Peyer's patch (tissue), 4 donors: ENCODE measurements at regions not wholly inside any gene's neighbourhood (a gene's known extent, or its start where the extent isn't known, plus 50 kb on each side); places are given as distances from the start of the nearest gene placed in this dataset.
"Not testable (repeated sequence)": the region's sequence is repeated elsewhere in the genome, so short reads cannot be mapped to it uniquely, and the experiment has no call there.

ENCODE experiments used
- DNase-seq, 3 donors: peaks; one replicate each; pipeline ENCODE4 v3.0.0-alpha.2; 2017 to 2019
- H3K27ac ChIP-seq, 4 donors: fragments of 200-600 bp; sonication (generic); one replicate each; pipeline ENCODE4 v1.5.1; 2016 to 2019
- H3K27me3 ChIP-seq, 2 donors: fragments of 200-600 bp; sonication (generic); one replicate each; pipeline ENCODE4 v1.5.1; 2019
- H3K36me3 ChIP-seq, 3 donors: fragments of 200-600 bp; sonication (generic); one replicate each; pipeline ENCODE4 v1.5.1; 2016 to 2019
- H3K4me1 ChIP-seq, 4 donors: fragments of 200-600 bp; sonication (generic); one replicate each; pipeline ENCODE4 v1.5.1; 2016 to 2019
- H3K4me3 ChIP-seq, 4 donors: fragments of 200-600 bp; sonication (generic); 1 replicate in 3 of 4; 2 replicates in 1 of 4; pipeline ENCODE4 v1.5.1; 2016 to 2019; ENCODE audit warnings: mild to moderate bottlenecking in 1 of 4
- H3K9me3 ChIP-seq, 4 donors: fragments of 200-600 bp; sonication (generic); one replicate each; pipeline ENCODE4 v1.5.1; 2016 to 2019; ENCODE audit warnings: mild to moderate bottlenecking in 1 of 4
- CTCF ChIP-seq, 6 experiments: fragments of 450-650 bp in 4 of 6; fragments of 200-600 bp in 2 of 6; sonication (generic) in 1 of 6; IDR thresholded peaks; one replicate each; pipeline ENCODE4 v1.5.1; 2017 to 2019; ENCODE audit warnings: antibody characterized with exemption in 6 of 6, mild to moderate bottlenecking in 3 of 6, moderate library complexity in 1 of 6
- POLR2A ChIP-seq, 2 donors: fragments of 450-650 bp; IDR thresholded peaks; one replicate each; pipeline ENCODE4 v1.5.1; 2017; ENCODE audit warnings: antibody characterized with exemption in 2 of 2, mild to moderate bottlenecking in 2 of 2, moderate library complexity in 2 of 2

- no peaks in the 10 kb centered on the region for H3K27me3 ChIP-seq
- no peak for DNase-seq
- no peak overlapping the region for H3K27ac ChIP-seq
- no peaks in the 10 kb centered on the region for H3K4me1 ChIP-seq
- no peaks in the 10 kb centered on the region for H3K36me3 ChIP-seq
- H3K9me3 ChIP-seq = no peaks in the 10 kb centered on the region
- H3K4me3 ChIP-seq = no peak overlapping the region
- TF ChIP-seq CTCF (IDR thresholded peaks at IDR 0.05) = no peak
- no peak for TF ChIP-seq POLR2A (IDR thresholded peaks at IDR 0.05)
Observed at GRCh38 chr11:49377978-49378377, 169.6 kb upstream of the FOLH1 start.

GRCh38 chr11:49373866-49374265 lies 165.5 kb upstream of the FOLH1 start:
- DNase-seq, H3K4me3 ChIP-seq, H3K4me1 ChIP-seq, H3K9me3 ChIP-seq, H3K27me3 ChIP-seq, H3K36me3 ChIP-seq, H3K27ac ChIP-seq: not testable (repeated sequence)

GRCh38 chr11:49373385-49373784 lies 165.0 kb upstream of the FOLH1 start:
- H3K36me3 ChIP-seq, H3K27me3 ChIP-seq, DNase-seq, H3K27ac ChIP-seq, H3K4me1 ChIP-seq, H3K4me3 ChIP-seq, H3K9me3 ChIP-seq: not testable (repeated sequence)

- peak in 2 of 6 experiments; percentile 4 for TF ChIP-seq CTCF (IDR thresholded peaks at IDR 0.05)
- not testable (repeated sequence) for H3K27ac ChIP-seq, DNase-seq, H3K36me3 ChIP-seq, H3K27me3 ChIP-seq, H3K9me3 ChIP-seq, H3K4me1 ChIP-seq, H3K4me3 ChIP-seq
Observed at GRCh38 chr11:49372137-49372536, 163.7 kb upstream of the FOLH1 start.

DNA sequence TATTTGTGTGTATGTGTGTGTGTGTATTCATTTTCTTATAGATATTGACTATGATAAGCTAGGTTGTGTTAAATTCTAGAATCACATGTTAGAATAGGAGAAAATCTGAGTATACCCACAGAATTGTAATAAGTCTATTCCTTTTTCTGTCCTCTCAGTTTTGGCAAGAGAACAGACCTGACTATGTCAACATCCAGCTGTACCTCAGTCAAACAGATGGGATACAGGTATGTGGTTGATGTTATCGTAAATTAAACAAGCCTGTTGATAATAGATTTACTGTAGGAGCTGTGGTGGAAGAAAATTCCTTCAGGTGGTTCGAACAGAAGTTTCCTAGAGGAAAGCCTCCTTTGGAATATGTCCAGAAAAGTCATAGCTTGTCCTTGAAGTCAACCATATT lies 160.2 kb upstream of the FOLH1 start:
- H3K27me3 ChIP-seq, H3K9me3 ChIP-seq, DNase-seq, H3K36me3 ChIP-seq, H3K4me1 ChIP-seq, H3K27ac ChIP-seq, H3K4me3 ChIP-seq: not testable (repeated sequence)

DNA sequence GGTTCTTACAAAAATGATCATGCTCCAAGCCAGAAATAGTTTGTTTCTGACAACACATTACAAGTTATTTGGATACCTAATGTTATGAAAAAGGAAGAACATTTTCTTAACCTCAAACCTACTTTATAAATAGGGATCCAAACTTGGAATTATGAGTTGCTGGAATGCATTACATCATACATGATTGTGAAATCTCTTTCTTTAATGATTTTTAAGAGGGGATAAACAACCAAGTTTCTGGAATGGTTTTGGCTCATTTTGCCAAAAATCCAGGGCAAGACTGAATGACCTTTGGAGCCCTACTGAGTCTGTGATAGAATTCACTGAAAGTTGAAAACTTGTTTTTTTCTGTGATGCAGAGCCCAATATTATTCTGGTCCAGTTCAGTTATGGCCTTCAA lies 157.0 kb upstream of the FOLH1 start:
- not testable (repeated sequence) for H3K27ac ChIP-seq, H3K9me3 ChIP-seq, H3K27me3 ChIP-seq, DNase-seq, H3K4me1 ChIP-seq, H3K4me3 ChIP-seq, H3K36me3 ChIP-seq

GRCh38 chr11:49362994-49363393 lies 154.6 kb upstream of the FOLH1 start:
- not testable (repeated sequence) for H3K4me3 ChIP-seq, H3K27me3 ChIP-seq, H3K9me3 ChIP-seq, H3K4me1 ChIP-seq, H3K27ac ChIP-seq, DNase-seq, H3K36me3 ChIP-seq

DNA sequence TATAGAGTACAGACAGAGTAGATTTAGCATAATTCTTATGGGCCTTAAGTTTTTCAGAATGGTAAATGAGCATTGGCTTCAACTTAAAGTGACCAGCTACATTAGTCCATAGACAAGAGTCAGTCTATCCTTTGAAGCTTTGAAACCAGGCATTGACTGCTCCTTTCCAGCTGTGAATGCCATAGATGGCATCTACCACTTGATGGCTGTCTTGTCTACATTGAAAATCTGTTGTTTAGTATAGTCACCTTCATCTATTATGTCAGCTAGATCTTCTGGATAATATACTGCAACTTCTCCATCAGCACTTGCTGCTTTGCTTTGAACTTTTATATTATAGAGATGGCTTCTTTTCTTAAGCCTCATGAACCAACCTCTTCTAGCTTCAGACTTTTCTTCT lies 146.1 kb upstream of the FOLH1 start:
- H3K4me3 ChIP-seq, H3K36me3 ChIP-seq, H3K27ac ChIP-seq, DNase-seq, H3K9me3 ChIP-seq, H3K27me3 ChIP-seq, H3K4me1 ChIP-seq: not testable (repeated sequence)

DNA sequence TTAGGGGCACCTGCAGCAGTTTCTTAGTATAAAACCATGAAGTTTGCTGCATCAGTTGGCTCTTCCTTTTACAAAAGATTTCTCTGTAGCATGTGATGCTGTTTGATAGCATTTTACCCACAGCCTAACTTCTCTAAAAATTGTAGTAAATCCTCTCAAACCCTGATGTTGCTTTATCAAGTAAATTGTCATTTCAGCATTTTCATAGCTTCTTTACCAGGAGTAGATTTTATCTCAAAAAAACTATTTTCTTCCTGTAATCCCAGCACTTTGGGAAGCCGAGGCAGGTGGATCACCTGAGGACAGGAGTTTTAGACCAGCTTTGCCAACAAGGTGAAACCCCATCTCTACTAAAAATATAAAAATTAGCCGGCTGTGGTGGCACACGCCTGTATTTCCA lies 144.5 kb upstream of the FOLH1 start:
- not testable (repeated sequence) for H3K4me3 ChIP-seq, H3K4me1 ChIP-seq, H3K27me3 ChIP-seq, H3K36me3 ChIP-seq, H3K9me3 ChIP-seq, DNase-seq, H3K27ac ChIP-seq

- not testable (repeated sequence) for DNase-seq, H3K4me1 ChIP-seq, H3K9me3 ChIP-seq, H3K27me3 ChIP-seq, H3K4me3 ChIP-seq, H3K27ac ChIP-seq, H3K36me3 ChIP-seq
Observed at GRCh38 chr11:49346627-49347026, 138.2 kb upstream of the FOLH1 start.

DNA sequence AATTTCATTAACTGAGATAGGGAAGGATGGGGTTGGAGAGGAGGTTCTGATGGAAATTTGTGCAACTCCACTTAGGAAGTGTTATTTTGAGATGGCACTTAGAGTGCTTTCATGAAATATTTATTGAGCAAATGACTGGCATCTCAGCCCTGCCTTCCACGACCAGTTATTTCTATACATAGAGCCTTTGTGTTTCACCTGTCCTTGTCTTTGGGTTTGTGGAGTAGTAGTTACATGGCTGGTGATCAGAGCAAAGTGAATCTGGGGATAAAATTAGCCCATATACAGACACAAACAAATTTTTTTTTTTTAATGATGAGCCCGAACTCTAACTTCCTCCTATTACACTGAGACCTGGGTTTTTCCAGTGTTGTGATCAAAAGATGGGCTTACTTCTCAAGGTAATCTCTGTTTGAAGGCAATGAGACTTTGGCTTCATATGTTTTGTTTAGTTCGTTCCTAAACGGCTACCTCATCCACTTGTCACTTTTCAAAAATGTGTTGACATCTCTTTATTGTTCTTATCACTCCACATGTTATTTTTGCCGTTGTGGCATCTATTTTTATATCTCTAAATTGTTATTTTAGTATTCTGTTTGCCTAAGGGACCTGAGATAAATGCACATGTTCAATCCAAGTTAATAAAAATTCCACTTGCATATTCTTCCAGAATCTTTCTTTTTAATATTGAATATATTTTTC lies 120.2 kb upstream of the FOLH1 start:
- not testable (repeated sequence) for H3K4me3 ChIP-seq, H3K27me3 ChIP-seq, H3K9me3 ChIP-seq, DNase-seq, H3K27ac ChIP-seq, H3K36me3 ChIP-seq, H3K4me1 ChIP-seq

DNA sequence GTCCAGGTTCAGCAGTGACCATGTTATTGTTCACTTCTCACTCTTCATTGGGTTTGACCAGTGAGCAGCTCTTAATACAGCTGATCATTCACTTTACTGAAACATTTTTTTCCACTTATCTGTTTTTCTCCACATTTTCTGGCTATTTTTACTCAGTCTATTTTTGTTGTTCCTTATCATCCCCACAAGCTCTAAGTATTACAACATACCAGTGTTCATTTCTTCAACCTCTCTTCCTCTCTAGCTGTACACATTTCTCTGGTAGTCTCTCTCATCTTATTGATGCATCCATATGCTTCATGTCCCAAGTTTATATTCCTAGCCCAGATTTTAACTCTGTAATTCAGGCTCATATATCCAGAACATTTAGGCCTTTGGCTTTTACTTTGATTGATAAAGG lies 119.4 kb upstream of the FOLH1 start:
- not testable (repeated sequence) for H3K27ac ChIP-seq, H3K9me3 ChIP-seq, DNase-seq, H3K4me3 ChIP-seq, H3K36me3 ChIP-seq, H3K4me1 ChIP-seq, H3K27me3 ChIP-seq

GRCh38 chr11:49326651-49327050 lies 118.2 kb upstream of the FOLH1 start:
- not testable (repeated sequence) for H3K27ac ChIP-seq, H3K36me3 ChIP-seq, DNase-seq, H3K27me3 ChIP-seq, H3K4me1 ChIP-seq, H3K9me3 ChIP-seq, H3K4me3 ChIP-seq
